ENCODE measurements at regions not wholly inside any gene's neighbourhood (a gene's known extent, or its start where the extent isn't known, plus 50 kb on each side); places are given as distances from the start of the nearest gene placed in this dataset.

- TF ChIP-seq JUND (IDR thresholded peaks at IDR 0.05): no peak
- no peak for TF ChIP-seq EGR1 (IDR thresholded peaks at IDR 0.05; ENCODE audit: low read depth in 2 of 2)
- TF ChIP-seq ZBTB33 (IDR thresholded peaks at IDR 0.05): no peak
- TF ChIP-seq TAF1 (conservative IDR thresholded peaks at IDR 0.05): no peak
- TF ChIP-seq CTCF (IDR thresholded peaks at IDR 0.05; ENCODE audit: low read depth, low read length, missing input control): no peak
- no peak for TF ChIP-seq RAD21 (IDR thresholded peaks at IDR 0.05)
- no peak for TF ChIP-seq MAX (IDR thresholded peaks at IDR 0.05)
Measured at GRCh38 chr15:47877836-47878235, 160.5 kb downstream of the SEMA6D start.

Measured in liver (tissue), 3 donors.